Activated naive CD4-positive, alpha-beta T cell treated with anti-CD3 and anti-CD28 coated beads, Interleukin-2, amount 10 ng/mL, durations not matched to agents 7 days and 5 days (primary cell): ENCODE measurements at regions not wholly inside any gene's neighbourhood (a gene's known extent, or its start where the extent isn't known, plus 50 kb on each side); places are given as distances from the start of the nearest gene placed in this dataset.
"Not testable (repeated sequence)": the region's sequence is repeated elsewhere in the genome, so short reads cannot be mapped to it uniquely, and the experiment has no call there.

ENCODE experiments used
- CTCF ChIA-PET: fragments of 350-600 bp; sonication (Branson Sonifier 250); formaldehyde crosslinking; loops from one replicate; lab custom pipeline; 2021; ENCODE audit warnings: antibody characterized with exemption; lab: Charles Lee
- DNase-seq: peaks from one replicate; pipeline ENCODE4 v3.0.0-alpha.2; 2020
- H3K27ac Mint-ChIP-seq: one replicate; pipeline ENCODE4 v1.8.0; 2021; ENCODE audit warnings: mild to moderate bottlenecking, moderate library complexity, mixed read lengths
- H3K27me3 Mint-ChIP-seq: one replicate; pipeline ENCODE4 v1.8.0; 2021; ENCODE audit warnings: mild to moderate bottlenecking, mixed read lengths
- H3K36me3 Mint-ChIP-seq: one replicate; pipeline ENCODE4 v1.8.0; 2021; ENCODE audit warnings: mixed read lengths
- H3K4me1 Mint-ChIP-seq: one replicate; pipeline ENCODE4 v1.8.0; 2021; ENCODE audit warnings: mixed read lengths
- H3K4me3 Mint-ChIP-seq: one replicate; pipeline ENCODE4 v1.8.0; 2021; ENCODE audit warnings: mild to moderate bottlenecking, moderate library complexity, mixed read lengths
- H3K9me3 Mint-ChIP-seq: one replicate; pipeline ENCODE4 v1.8.0; 2021; ENCODE audit warnings: mixed read lengths

DNA sequence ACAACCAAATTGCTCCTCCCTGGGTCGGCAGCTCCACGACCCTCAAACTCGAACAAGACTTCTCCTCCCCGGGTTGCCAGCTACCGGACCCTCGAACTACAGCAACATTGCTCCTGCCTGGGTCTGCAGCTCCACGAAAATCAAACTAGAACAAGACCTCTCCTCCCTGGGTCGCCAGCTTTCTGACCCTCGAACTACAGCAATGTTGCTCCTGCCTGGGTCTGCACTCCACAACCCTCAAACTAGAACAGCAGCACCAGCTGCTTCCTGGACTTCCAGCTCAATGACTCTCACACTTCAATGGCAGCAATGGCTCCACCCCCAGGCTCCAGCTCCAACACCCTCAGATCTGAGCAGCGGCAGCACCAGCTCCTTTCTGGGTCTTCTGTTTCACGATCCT, 311.6 kb downstream of the PREX1 start:
- not testable (repeated sequence) for H3K4me3 Mint-ChIP-seq, H3K4me1 Mint-ChIP-seq, H3K9me3 Mint-ChIP-seq, H3K27ac Mint-ChIP-seq, H3K36me3 Mint-ChIP-seq, DNase-seq
- peaks cover 11% of the 10 kb centered on the region for H3K27me3 Mint-ChIP-seq
- CTCF ChIA-PET, result interaction anchor here (0.6 to 1.3 kb wide), 2 partner anchors 44 to 621 kb away, joined by 3 to 13 read pairs; no protein-coding TSS in a partner anchor

DNA sequence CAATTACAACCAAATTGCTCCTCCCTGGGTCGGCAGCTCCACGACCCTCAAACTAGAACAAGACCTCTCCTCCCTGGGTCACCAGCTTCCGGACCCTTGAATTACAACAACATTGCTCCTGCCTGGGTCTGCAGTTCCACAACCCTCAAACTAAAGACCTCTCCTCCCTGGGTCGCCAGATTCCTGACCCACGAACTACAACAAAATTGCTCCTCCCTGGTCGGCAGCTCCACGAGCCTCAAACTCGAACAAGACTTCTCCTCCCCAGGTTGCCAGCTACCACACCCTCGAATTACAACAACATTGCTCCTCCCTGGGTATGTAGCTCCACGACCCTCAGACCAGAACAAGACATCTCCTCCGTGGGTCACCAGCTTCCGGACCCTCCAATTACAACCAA, 313.2 kb downstream of the PREX1 start:
- DNase-seq, H3K27ac Mint-ChIP-seq, H3K36me3 Mint-ChIP-seq, H3K4me3 Mint-ChIP-seq, CTCF ChIA-PET, H3K9me3 Mint-ChIP-seq, H3K4me1 Mint-ChIP-seq: not testable (repeated sequence)
- H3K27me3 Mint-ChIP-seq, result peaks cover 11% of the 10 kb centered on the region

DNA sequence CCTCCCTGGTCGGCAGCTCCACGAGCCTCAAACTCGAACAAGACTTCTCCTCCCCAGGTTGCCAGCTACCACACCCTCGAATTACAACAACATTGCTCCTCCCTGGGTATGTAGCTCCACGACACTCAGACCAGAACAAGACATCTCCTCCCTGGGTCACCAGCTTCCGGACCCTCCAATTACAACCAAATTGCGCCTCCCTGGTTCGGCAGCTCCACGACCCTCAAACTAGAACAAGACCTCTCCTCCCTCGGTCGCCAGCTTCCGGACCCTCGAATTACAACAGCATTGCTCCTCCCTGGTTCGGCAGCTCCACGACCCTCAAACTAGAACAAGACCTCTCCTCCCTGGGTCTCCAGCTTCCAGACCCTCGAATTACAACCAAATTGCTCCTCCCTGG, 315.3 kb downstream of the PREX1 start:
- H3K4me1 Mint-ChIP-seq, H3K4me3 Mint-ChIP-seq, DNase-seq, CTCF ChIA-PET, H3K9me3 Mint-ChIP-seq, H3K27ac Mint-ChIP-seq, H3K36me3 Mint-ChIP-seq: not testable (repeated sequence)
- peaks cover 14% of the 10 kb centered on the region for H3K27me3 Mint-ChIP-seq

DNA sequence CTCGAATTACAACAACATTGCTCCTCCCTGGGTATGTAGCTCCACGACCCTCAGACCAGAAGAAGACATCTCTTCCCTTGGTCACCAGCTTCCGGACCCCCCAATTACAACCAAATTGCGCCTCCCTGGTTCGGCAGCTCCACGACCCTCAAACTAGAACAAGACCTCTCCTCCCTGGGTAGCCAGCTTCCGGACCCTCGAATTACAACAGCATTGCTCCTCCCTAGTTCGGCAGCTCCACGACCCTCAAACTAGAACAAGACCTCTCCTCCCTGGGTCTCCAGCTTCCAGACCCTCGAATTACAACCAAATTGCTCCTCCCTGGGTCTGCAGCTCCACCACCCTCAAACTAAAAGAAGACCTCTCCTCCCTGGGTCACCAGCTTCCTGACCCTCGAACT, 322.7 kb downstream of the PREX1 start:
- H3K4me1 Mint-ChIP-seq, H3K27me3 Mint-ChIP-seq, H3K36me3 Mint-ChIP-seq, CTCF ChIA-PET, H3K9me3 Mint-ChIP-seq, H3K27ac Mint-ChIP-seq, H3K4me3 Mint-ChIP-seq, DNase-seq: not testable (repeated sequence)

DNA sequence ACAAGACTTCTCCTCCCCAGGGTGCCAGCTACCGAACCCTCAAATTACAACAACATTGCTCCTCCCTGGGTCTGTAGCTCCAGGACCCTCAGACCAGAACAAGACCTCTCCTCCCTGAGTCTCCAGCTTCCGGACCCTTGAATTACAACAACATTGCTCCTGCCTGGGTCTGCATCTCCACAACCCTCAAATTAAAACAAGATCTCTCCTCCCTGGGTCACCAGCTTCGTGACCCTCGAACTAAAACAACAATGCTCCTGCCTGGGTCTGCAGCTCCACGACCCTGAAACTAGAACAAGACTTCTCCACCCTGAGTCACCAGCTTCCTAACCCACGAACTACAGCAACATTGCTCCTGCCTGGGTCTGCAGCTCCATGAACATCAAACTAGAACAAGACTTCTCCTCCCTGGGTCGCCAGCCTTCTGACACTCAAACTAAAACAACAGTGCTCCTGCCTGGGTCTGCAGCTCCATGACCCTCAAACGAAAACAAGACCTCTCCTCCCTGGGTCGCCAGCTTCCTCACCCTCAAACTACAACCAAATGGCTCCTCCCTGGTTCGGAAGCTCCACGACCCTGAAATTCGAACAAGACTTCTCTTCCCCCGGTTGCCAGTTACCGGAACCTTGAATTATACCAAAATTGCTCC, 324.5 kb downstream of the PREX1 start:
- H3K4me3 Mint-ChIP-seq, result no peak overlapping the region
- H3K4me1 Mint-ChIP-seq, result no peaks in the 10 kb centered on the region
- H3K27ac Mint-ChIP-seq, result no peak overlapping the region
- no peak for DNase-seq
- CTCF ChIA-PET, result no interaction called here
- no peaks in the 10 kb centered on the region for H3K36me3 Mint-ChIP-seq
- H3K27me3 Mint-ChIP-seq, result peaks cover 3% of the 10 kb centered on the region
- H3K9me3 Mint-ChIP-seq, result no peaks in the 10 kb centered on the region

DNA sequence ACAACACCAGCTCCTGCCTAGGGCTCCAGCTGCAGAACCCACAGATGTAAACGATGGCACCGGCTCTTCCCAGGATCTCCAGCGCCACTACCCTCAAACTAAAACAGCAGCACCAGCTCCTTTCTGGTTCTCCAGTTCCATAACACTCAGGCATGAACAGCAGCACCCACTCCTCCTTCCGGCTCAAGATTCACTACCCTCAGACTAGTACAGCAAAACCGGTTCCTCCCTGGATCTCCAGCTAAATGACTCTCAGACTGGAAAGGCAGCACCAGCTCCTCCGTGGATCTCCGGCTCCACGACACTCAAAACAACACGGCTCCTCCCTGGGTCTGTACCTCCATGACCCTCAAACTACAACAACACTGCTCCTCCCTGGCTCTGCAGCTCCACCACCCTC, 325.0 kb downstream of the PREX1 start:
- H3K27me3 Mint-ChIP-seq, result peaks cover 2% of the 10 kb centered on the region
- CTCF ChIA-PET, result no interaction called here

GRCh38 chr20:48502016-48502415, 325.8 kb downstream of the PREX1 start:
- H3K36me3 Mint-ChIP-seq, result no peaks in the 10 kb centered on the region
- CTCF ChIA-PET, result no interaction called here
- H3K4me3 Mint-ChIP-seq, result no peak overlapping the region
- H3K27me3 Mint-ChIP-seq, result no peaks in the 10 kb centered on the region
- no peaks in the 10 kb centered on the region for H3K9me3 Mint-ChIP-seq
- no peaks in the 10 kb centered on the region for H3K4me1 Mint-ChIP-seq
- DNase-seq, result no peak
- H3K27ac Mint-ChIP-seq, result no peak overlapping the region

More for the DNA sequence above, 325.0 kb downstream of the PREX1 start:
- Mint-ChIP-seq H3K9me3 (no peaks in the 10 kb centered on the region), H3K4me3 (no peak overlapping the region), H3K27ac (no peak overlapping the region), H3K36me3 (no peaks in the 10 kb centered on the region), H3K4me1 (no peaks in the 10 kb centered on the region)
- DNase-seq, result no peak

DNA sequence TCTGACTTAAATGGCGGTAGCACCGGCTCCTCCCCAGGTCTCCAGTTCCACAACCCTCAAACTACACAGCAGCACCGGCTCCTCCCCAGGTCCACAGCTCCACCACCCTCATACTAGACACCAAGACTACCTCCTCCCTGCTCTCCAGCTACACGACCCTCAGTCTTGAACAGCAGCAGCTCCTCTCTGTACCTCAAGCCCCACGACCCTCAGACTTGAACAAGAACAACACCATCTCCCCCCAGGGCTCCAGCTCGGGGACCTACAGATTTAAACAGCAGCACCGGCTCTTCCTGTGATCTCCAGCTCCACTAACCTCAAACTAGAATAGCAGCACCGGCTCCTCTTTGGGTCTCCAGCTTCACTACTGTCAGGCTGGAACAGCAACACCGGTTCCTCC, 326.9 kb downstream of the PREX1 start:
- H3K9me3 Mint-ChIP-seq, H3K27ac Mint-ChIP-seq, H3K4me3 Mint-ChIP-seq, DNase-seq, H3K27me3 Mint-ChIP-seq, H3K36me3 Mint-ChIP-seq, CTCF ChIA-PET, H3K4me1 Mint-ChIP-seq: not testable (repeated sequence)

GRCh38 chr20:48498939-48499338, 328.9 kb downstream of the PREX1 start:
- H3K27me3 Mint-ChIP-seq, H3K4me1 Mint-ChIP-seq, CTCF ChIA-PET, H3K27ac Mint-ChIP-seq, H3K9me3 Mint-ChIP-seq, H3K4me3 Mint-ChIP-seq, DNase-seq, H3K36me3 Mint-ChIP-seq: not testable (repeated sequence)

- H3K4me1 Mint-ChIP-seq, H3K27ac Mint-ChIP-seq, H3K4me3 Mint-ChIP-seq, H3K27me3 Mint-ChIP-seq, CTCF ChIA-PET, DNase-seq, H3K9me3 Mint-ChIP-seq, H3K36me3 Mint-ChIP-seq: not testable (repeated sequence)
Observed at GRCh38 chr20:48498125-48498524, 329.7 kb downstream of the PREX1 start.

DNA sequence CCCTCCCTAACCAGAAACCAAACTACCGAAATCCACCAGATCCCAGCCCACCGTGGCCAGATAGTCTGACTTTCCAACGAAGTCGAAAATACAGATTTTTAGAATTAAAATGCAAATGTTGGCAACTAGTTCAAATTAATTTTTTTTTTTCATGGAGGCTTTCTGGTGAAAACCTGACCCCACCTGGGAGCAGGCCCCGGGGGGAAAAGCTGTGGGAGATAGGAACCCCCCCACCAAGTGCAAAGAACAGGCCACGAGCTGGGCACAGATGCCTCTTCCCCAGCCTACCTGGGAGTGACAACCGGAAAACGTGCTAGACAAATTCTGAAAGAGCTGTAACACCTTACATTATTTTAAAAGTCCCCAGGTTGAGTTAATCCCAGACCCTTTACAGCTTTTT, 333.8 kb downstream of the PREX1 start:
- Mint-ChIP-seq H3K27ac (no peak overlapping the region), H3K36me3 (no peaks in the 10 kb centered on the region), H3K4me1 (no peaks in the 10 kb centered on the region), H3K9me3 (no peaks in the 10 kb centered on the region), H3K4me3 (no peak overlapping the region), H3K27me3 (peaks cover 5% of the 10 kb centered on the region)
- DNase-seq, result no peak
- CTCF ChIA-PET, result no interaction called here

DNA sequence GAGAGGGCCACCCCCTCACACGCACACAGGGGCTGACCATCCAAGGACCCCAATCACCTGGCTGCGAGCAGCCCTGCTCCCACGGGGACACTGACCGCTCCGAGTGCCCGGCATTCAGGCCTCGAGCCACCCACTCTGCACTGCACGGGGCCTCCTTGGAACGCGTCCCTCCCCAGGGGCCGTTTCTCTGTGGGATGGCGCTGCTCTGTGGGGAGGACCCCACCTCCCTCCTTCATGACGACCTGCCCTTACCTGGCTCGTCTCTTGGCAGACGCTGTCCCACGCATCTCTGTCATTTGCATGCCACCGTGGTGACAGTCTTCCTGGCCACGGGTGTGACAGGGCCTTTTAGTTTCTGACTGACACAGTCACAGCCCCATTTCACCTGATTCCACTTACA, 334.5 kb downstream of the PREX1 start:
- H3K27me3 Mint-ChIP-seq, H3K9me3 Mint-ChIP-seq, H3K4me1 Mint-ChIP-seq, H3K36me3 Mint-ChIP-seq, CTCF ChIA-PET, DNase-seq, H3K4me3 Mint-ChIP-seq, H3K27ac Mint-ChIP-seq: not testable (repeated sequence)

DNA sequence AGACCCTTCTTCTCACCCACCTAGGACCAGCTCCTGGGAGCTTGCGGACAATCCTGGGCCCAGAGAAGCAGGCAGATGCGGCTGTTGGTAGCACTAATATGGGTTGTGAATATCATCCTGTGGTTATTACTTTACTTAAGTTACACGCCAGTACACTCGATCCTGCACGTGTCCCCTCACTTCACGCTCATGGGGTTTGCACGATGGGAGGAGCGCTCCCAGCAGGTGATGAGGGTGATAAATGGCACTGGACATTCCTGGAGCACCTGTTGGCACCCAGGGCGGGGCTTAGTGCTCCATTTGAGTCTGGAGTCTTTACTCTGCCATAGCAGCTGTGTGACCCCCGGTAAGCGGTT, 335.1 kb downstream of the PREX1 start:
- no peaks in the 10 kb centered on the region for H3K9me3 Mint-ChIP-seq
- H3K27me3 Mint-ChIP-seq, result peaks cover 9% of the 10 kb centered on the region
- H3K4me1 Mint-ChIP-seq, result no peaks in the 10 kb centered on the region
- no peaks in the 10 kb centered on the region for H3K36me3 Mint-ChIP-seq
- no peak overlapping the region for H3K4me3 Mint-ChIP-seq
- CTCF ChIA-PET, result no interaction called here
- DNase-seq, result no peak
- no peak overlapping the region for H3K27ac Mint-ChIP-seq

DNA sequence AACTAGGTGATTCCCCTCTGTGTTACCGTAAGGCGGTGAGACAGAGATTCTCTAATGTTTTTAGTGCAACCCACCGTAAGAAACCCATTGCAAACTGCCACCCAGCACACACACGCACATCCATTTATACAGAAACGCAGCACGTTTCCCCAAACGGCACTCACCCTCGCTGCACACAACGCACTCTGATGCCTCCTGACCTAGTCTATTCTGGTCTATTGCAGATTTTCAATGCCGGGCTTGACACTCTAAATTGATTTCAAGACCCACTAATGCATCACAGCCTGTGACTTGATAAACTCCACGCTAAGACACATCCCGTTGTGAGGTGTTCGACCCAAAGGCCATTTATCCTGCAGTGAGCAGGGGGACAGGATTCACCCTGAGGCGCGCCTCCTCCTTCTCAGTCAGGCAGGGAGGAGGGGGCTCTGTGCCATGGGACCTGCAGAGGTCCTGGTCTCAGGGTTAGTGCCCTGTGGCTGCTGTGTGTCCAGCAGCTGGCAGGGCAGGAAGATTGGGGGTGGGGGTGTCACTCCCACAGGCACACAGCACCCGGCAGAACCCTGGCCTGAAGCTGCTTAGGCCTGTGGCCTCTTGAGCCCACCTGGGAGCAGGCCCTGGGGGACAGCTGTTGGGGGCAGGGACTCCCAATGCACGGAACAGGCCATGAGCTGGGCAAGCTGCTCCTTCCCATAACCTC, 335.6 kb downstream of the PREX1 start:
- H3K27ac Mint-ChIP-seq, result no peak overlapping the region
- no peak overlapping the region for H3K4me3 Mint-ChIP-seq
- peaks cover 10% of the 10 kb centered on the region for H3K27me3 Mint-ChIP-seq
- CTCF ChIA-PET, result no interaction called here
- no peaks in the 10 kb centered on the region for H3K9me3 Mint-ChIP-seq
- H3K36me3 Mint-ChIP-seq, result no peaks in the 10 kb centered on the region
- no peaks in the 10 kb centered on the region for H3K4me1 Mint-ChIP-seq
- DNase-seq, result no peak

GRCh38 chr20:48490961-48491831, 336.6 kb downstream of the PREX1 start:
- H3K4me3 Mint-ChIP-seq, result no peak overlapping the region
- CTCF ChIA-PET, result no interaction called here
- H3K9me3 Mint-ChIP-seq, result no peaks in the 10 kb centered on the region
- no peak overlapping the region for H3K27ac Mint-ChIP-seq
- peaks cover 16% of the 10 kb centered on the region for H3K27me3 Mint-ChIP-seq
- H3K36me3 Mint-ChIP-seq, result no peaks in the 10 kb centered on the region
- H3K4me1 Mint-ChIP-seq, result no peaks in the 10 kb centered on the region
- DNase-seq, result no peak
